Liver (tissue), 8 donors: ENCODE measurements at regions not wholly inside any gene's neighbourhood (a gene's known extent, or its start where the extent isn't known, plus 50 kb on each side); places are given as distances from the start of the nearest gene placed in this dataset.

ENCODE experiments used
- DNase-seq: peaks from one replicate; pipeline ENCODE4 v3.0.0-alpha.2; 2017; ENCODE audit warnings: low spot score
- H3K27ac ChIP-seq, 2 donors: one replicate each; pipeline ENCODE4 v1.7.0; 2013; ENCODE audit warnings: inconsistent platforms in 2 of 2, low read length in 2 of 2, control low read depth in 1 of 2, low read depth in 1 of 2, mild to moderate bottlenecking in 1 of 2
- H3K27me3 ChIP-seq, 4 donors: one replicate each; pipeline versions ENCODE4 v1.6.1 to v1.7.0; 2013; ENCODE audit warnings: low read length in 3 of 4, inconsistent platforms in 1 of 4, mild to moderate bottlenecking in 1 of 4, moderate library complexity in 1 of 4; ENCODE audit not compliant: control insufficient read depth in 4 of 4, insufficient read depth in 4 of 4
- H3K36me3 ChIP-seq, 4 donors: one replicate each; pipeline versions ENCODE4 v1.6.1 to v1.7.0; 2013; ENCODE audit warnings: low read length in 3 of 4, mild to moderate bottlenecking in 3 of 4, low read depth in 1 of 4, moderate library complexity in 1 of 4; ENCODE audit not compliant: control insufficient read depth in 4 of 4, insufficient read depth in 3 of 4
- H3K4me1 ChIP-seq, 4 donors: one replicate each; pipeline versions ENCODE4 v1.6.1 to v1.7.0; 2013; ENCODE audit warnings: low read length in 3 of 4, mild to moderate bottlenecking in 3 of 4, moderate library complexity in 1 of 4; ENCODE audit not compliant: control insufficient read depth in 4 of 4, insufficient read depth in 4 of 4
- H3K4me3 ChIP-seq, 3 donors: one replicate each; pipeline versions ENCODE4 v1.6.1 to v1.7.0; 2013; ENCODE audit warnings: low read length in 3 of 3, control low read depth in 1 of 3, low read depth in 1 of 3, mild to moderate bottlenecking in 1 of 3
- H3K9ac ChIP-seq, 2 donors: one replicate each; pipeline ENCODE4 v1.7.0; 2013; ENCODE audit warnings: low read length in 2 of 2, mild to moderate bottlenecking in 2 of 2, moderate library complexity in 2 of 2, control low read depth in 1 of 2, low read depth in 1 of 2
- H3K9me3 ChIP-seq, 4 donors: one replicate each; pipeline versions ENCODE4 v1.6.1 to v1.7.0; 2013; ENCODE audit warnings: low read length in 3 of 4; ENCODE audit not compliant: control insufficient read depth in 4 of 4
- EGR1 ChIP-seq, 2 donors: IDR thresholded peaks; 2 replicates each; pipeline ENCODE4 v1.6.1; 2016 to 2018; ENCODE audit warnings: antibody characterized with exemption in 2 of 2, low read depth in 2 of 2
- FOXA1 ChIP-seq: IDR thresholded peaks from 2 replicates; pipeline ENCODE4 v1.6.1; 2016; ENCODE audit warnings: antibody characterized with exemption
- FOXA2 ChIP-seq: IDR thresholded peaks from 2 replicates; pipeline ENCODE4 v1.6.1; 2016; ENCODE audit warnings: antibody characterized with exemption
- GABPA ChIP-seq, 2 donors: IDR thresholded peaks in 1 of 2; conservative IDR thresholded peaks in 1 of 2; 2 replicates each; pipeline ENCODE4 v1.6.1; 2016; ENCODE audit warnings: antibody characterized with exemption in 2 of 2, mild to moderate bottlenecking in 1 of 2, moderate library complexity in 1 of 2
- HNF4A ChIP-seq, 2 donors: conservative IDR thresholded peaks; 2 replicates each; pipeline ENCODE4 v1.6.1; 2016; ENCODE audit warnings: antibody characterized with exemption in 2 of 2, mild to moderate bottlenecking in 2 of 2
- HNF4G ChIP-seq: IDR thresholded peaks from 2 replicates; pipeline ENCODE4 v1.6.1; 2016; ENCODE audit warnings: antibody characterized with exemption
- JUND ChIP-seq, 2 donors: IDR thresholded peaks; 2 replicates each; pipeline ENCODE4 v1.6.1; 2016; ENCODE audit warnings: antibody characterized with exemption in 2 of 2
- NR2F2 ChIP-seq: IDR thresholded peaks from 2 replicates; pipeline ENCODE4 v1.6.1; 2016; ENCODE audit warnings: antibody characterized with exemption
- RAD21 ChIP-seq, 2 donors: IDR thresholded peaks; 2 replicates each; pipeline ENCODE4 v1.6.1; 2016; ENCODE audit warnings: antibody characterized with exemption in 2 of 2, mild to moderate bottlenecking in 2 of 2
- RXRA ChIP-seq, 2 donors: IDR thresholded peaks; 2 replicates each; pipeline ENCODE4 v1.6.1; 2017 to 2018; ENCODE audit warnings: antibody characterized with exemption in 2 of 2, mild to moderate bottlenecking in 1 of 2
- SP1 ChIP-seq: IDR thresholded peaks from 2 replicates; pipeline ENCODE4 v1.6.1; 2018; ENCODE audit warnings: antibody characterized with exemption, mild to moderate bottlenecking
- TAF1 ChIP-seq: conservative IDR thresholded peaks from 2 replicates; pipeline ENCODE4 v1.6.1; 2016; ENCODE audit warnings: antibody characterized with exemption, mild to moderate bottlenecking
- YY1 ChIP-seq: IDR thresholded peaks from 2 replicates; pipeline ENCODE4 v1.6.1; 2016; ENCODE audit warnings: antibody characterized with exemption, mild to moderate bottlenecking
- WGBS: extraction: QIAGEN DNeasy Blood & Tissue Kit; methylation state at CpG from one replicate; pipeline ENCODE4 v1.1.7; 2013; 5-methylcytosine and 5-hydroxymethylcytosine counted together
- TF ChIP-seq, protein P1 (sequence below): IDR thresholded peaks from 2 replicates; pipeline ENCODE4 v1.6.1; 2016; ENCODE audit warnings: antibody characterized with exemption
- TF ChIP-seq, protein P2 (sequence below): IDR thresholded peaks from 2 replicates; pipeline ENCODE4 v1.6.1; 2016; ENCODE audit warnings: antibody characterized with exemption, mild to moderate bottlenecking
- TF ChIP-seq, protein P3 (sequence below): IDR thresholded peaks from 2 replicates; pipeline ENCODE4 v1.6.1; 2016; ENCODE audit warnings: antibody characterized with exemption
- TF ChIP-seq, protein P4 (sequence below): fragments of 150-350 bp; IDR thresholded peaks from 2 replicates; pipeline ENCODE4 v1.5.1; 2017; ENCODE audit warnings: improper control_type of control experiment, low read depth, low read length; ENCODE audit not compliant: missing input control
- TF ChIP-seq, protein P5 (sequence below): IDR thresholded peaks from 2 replicates; pipeline ENCODE4 v1.6.1; 2016; ENCODE audit warnings: antibody characterized with exemption
- donor health status: healthy.
- donor health status: healthy.
- donor health status: healthy.
- donor health status: healthy.
- donor health status: healthy.

DNA sequence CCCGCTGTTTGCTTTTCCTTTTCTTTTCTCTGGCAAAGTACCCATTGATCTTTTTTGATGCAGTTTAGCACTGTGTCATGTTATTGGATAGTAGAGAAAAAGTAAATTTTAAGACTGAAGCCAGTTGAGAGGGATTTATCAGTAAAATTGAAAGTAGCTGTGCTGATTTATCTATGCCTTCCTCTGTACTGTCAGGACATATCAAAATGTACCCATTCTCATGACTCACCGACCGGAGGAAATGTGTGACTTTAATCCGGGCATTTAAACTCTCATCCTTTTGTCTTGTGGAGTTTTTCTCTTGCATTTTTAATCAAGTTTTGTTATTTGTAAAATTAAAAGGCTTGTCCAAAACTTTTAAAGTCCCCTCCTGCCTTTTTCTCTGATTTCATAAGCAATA is 276.6 kb upstream of the FMN2 start:
- DNase-seq, result no peak
- TF ChIP-seq JUND (IDR thresholded peaks at IDR 0.05) (no peak), NR2F2 (no peak), RXRA (IDR thresholded peaks at IDR 0.05) (no peak), EGR1 (IDR thresholded peaks at IDR 0.05; ENCODE audit: low read depth in 2 of 2) (no peak), RAD21 (IDR thresholded peaks at IDR 0.05) (no peak), HNF4G (no peak), YY1 (no peak), SP1 (no peak), GABPA (IDR thresholded peaks at IDR 0.05 in 1 of 2, conservative IDR thresholded peaks at IDR 0.05 in 1 of 2) (no peak), FOXA1 (no peak), FOXA2 (no peak), HNF4A (conservative IDR thresholded peaks at IDR 0.05) (no peak), TAF1 (no peak)
- TF ChIP-seq, protein P1, sequence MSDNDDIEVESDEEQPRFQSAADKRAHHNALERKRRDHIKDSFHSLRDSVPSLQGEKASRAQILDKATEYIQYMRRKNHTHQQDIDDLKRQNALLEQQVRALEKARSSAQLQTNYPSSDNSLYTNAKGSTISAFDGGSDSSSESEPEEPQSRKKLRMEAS, result no peak
- TF ChIP-seq, protein P2, sequence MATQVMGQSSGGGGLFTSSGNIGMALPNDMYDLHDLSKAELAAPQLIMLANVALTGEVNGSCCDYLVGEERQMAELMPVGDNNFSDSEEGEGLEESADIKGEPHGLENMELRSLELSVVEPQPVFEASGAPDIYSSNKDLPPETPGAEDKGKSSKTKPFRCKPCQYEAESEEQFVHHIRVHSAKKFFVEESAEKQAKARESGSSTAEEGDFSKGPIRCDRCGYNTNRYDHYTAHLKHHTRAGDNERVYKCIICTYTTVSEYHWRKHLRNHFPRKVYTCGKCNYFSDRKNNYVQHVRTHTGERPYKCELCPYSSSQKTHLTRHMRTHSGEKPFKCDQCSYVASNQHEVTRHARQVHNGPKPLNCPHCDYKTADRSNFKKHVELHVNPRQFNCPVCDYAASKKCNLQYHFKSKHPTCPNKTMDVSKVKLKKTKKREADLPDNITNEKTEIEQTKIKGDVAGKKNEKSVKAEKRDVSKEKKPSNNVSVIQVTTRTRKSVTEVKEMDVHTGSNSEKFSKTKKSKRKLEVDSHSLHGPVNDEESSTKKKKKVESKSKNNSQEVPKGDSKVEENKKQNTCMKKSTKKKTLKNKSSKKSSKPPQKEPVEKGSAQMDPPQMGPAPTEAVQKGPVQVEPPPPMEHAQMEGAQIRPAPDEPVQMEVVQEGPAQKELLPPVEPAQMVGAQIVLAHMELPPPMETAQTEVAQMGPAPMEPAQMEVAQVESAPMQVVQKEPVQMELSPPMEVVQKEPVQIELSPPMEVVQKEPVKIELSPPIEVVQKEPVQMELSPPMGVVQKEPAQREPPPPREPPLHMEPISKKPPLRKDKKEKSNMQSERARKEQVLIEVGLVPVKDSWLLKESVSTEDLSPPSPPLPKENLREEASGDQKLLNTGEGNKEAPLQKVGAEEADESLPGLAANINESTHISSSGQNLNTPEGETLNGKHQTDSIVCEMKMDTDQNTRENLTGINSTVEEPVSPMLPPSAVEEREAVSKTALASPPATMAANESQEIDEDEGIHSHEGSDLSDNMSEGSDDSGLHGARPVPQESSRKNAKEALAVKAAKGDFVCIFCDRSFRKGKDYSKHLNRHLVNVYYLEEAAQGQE, result no peak
- TF ChIP-seq, protein P3, sequence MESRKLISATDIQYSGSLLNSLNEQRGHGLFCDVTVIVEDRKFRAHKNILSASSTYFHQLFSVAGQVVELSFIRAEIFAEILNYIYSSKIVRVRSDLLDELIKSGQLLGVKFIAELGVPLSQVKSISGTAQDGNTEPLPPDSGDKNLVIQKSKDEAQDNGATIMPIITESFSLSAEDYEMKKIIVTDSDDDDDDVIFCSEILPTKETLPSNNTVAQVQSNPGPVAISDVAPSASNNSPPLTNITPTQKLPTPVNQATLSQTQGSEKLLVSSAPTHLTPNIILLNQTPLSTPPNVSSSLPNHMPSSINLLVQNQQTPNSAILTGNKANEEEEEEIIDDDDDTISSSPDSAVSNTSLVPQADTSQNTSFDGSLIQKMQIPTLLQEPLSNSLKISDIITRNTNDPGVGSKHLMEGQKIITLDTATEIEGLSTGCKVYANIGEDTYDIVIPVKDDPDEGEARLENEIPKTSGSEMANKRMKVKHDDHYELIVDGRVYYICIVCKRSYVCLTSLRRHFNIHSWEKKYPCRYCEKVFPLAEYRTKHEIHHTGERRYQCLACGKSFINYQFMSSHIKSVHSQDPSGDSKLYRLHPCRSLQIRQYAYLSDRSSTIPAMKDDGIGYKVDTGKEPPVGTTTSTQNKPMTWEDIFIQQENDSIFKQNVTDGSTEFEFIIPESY, result no peak
- TF ChIP-seq, protein P4, sequence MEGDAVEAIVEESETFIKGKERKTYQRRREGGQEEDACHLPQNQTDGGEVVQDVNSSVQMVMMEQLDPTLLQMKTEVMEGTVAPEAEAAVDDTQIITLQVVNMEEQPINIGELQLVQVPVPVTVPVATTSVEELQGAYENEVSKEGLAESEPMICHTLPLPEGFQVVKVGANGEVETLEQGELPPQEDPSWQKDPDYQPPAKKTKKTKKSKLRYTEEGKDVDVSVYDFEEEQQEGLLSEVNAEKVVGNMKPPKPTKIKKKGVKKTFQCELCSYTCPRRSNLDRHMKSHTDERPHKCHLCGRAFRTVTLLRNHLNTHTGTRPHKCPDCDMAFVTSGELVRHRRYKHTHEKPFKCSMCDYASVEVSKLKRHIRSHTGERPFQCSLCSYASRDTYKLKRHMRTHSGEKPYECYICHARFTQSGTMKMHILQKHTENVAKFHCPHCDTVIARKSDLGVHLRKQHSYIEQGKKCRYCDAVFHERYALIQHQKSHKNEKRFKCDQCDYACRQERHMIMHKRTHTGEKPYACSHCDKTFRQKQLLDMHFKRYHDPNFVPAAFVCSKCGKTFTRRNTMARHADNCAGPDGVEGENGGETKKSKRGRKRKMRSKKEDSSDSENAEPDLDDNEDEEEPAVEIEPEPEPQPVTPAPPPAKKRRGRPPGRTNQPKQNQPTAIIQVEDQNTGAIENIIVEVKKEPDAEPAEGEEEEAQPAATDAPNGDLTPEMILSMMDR, result no peak
- TF ChIP-seq, protein P5, sequence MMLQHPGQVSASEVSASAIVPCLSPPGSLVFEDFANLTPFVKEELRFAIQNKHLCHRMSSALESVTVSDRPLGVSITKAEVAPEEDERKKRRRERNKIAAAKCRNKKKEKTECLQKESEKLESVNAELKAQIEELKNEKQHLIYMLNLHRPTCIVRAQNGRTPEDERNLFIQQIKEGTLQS, result no peak
- no peak overlapping the region for H3K27ac ChIP-seq
- peaks cover 0 to 3% (median 0%) of the 10 kb centered on the region in 4 donors for H3K4me1 ChIP-seq
- 90% methylated on average over 4 of the region's 4 CpGs for WGBS
- H3K36me3 ChIP-seq, result no peaks in the 10 kb centered on the region
- H3K9ac ChIP-seq, result no peak overlapping the region
- H3K9me3 ChIP-seq, result no peaks in the 10 kb centered on the region
- no peak overlapping the region for H3K4me3 ChIP-seq
- H3K27me3 ChIP-seq, result peaks cover 0 to 2% (median 0%) of the 10 kb centered on the region in 4 donors
